Cardiac muscle cell (in vitro differentiated cells and primary cell): ENCODE measurements at regions not wholly inside any gene's neighbourhood (a gene's known extent, or its start where the extent isn't known, plus 50 kb on each side); places are given as distances from the start of the nearest gene placed in this dataset.

Experiments
- DNase-seq, 2 donors: peaks; one replicate each; pipeline versions ENCODE4 v3.0.0 to v3.0.0-alpha.2; 2010 to 2017; ENCODE audit warnings: low read depth in 1 of 2, low spot score in 1 of 2
- H3K27ac ChIP-seq: fragments of 200-600 bp; sonication (generic); 2 replicates; pipeline ENCODE4 v1.5.1; 2016
- H3K27me3 ChIP-seq: fragments of 200-600 bp; sonication (generic); 2 replicates; pipeline ENCODE4 v1.6.0; 2016; ENCODE audit warnings: control low read depth
- H3K36me3 ChIP-seq: fragments of 200-600 bp; sonication (generic); 2 replicates; pipeline ENCODE4 v1.5.1; 2016; ENCODE audit warnings: control low read depth
- H3K4me1 ChIP-seq: fragments of 200-600 bp; sonication (generic); 2 replicates; pipeline ENCODE4 v1.8.1; 2017; ENCODE audit warnings: low read depth, mild to moderate bottlenecking, mixed run types
- H3K4me3 ChIP-seq: fragments of 200-600 bp; sonication (generic); 2 replicates; pipeline ENCODE4 v1.5.1; 2016; ENCODE audit warnings: mild to moderate bottlenecking
- H3K9me3 ChIP-seq: fragments of 200-600 bp; sonication (generic); 2 replicates; pipeline ENCODE4 v1.5.1; 2017; ENCODE audit warnings: low read depth, mild to moderate bottlenecking, control low read depth
- CTCF ChIP-seq: IDR thresholded peaks from 2 replicates; pipeline ENCODE4 v1.5.1; 2012; ENCODE audit warnings: low read depth, mild to moderate bottlenecking, low read length

GRCh38 chr4:44927399-44928380 lies 201.3 kb upstream of the GNPDA2 start:
- peaks cover 21% of the 10 kb centered on the region for H3K4me1 ChIP-seq
- no peaks in the 10 kb centered on the region for H3K27me3 ChIP-seq
- peak overlapping the region; percentile 15 for H3K27ac ChIP-seq
- H3K9me3 ChIP-seq: no peaks in the 10 kb centered on the region
- DNase-seq: peak; percentile 60 to 63
- peak; percentile 48 for TF ChIP-seq CTCF
- no peaks in the 10 kb centered on the region for H3K36me3 ChIP-seq
- H3K4me3 ChIP-seq: no peak overlapping the region

- Histone ChIP-seq H3K9me3 (no peaks in the 10 kb centered on the region), H3K36me3 (no peaks in the 10 kb centered on the region), H3K27ac (peak overlapping the region; percentile 6), H3K27me3 (no peaks in the 10 kb centered on the region), H3K4me1 (peaks cover 4% of the 10 kb centered on the region), H3K4me3 (no peak overlapping the region)
- TF ChIP-seq CTCF: no peak
- DNase-seq: peak in 1 of 2 donors; percentile 50
Observed at GRCh38 chr4:44916411-44916810, 190.1 kb upstream of the GNPDA2 start.

GRCh38 chr4:44914748-44915147 lies 188.4 kb upstream of the GNPDA2 start:
- Histone ChIP-seq H3K4me1 (peaks cover 4% of the 10 kb centered on the region), H3K9me3 (no peaks in the 10 kb centered on the region), H3K27ac (no peak overlapping the region), H3K4me3 (no peak overlapping the region), H3K27me3 (no peaks in the 10 kb centered on the region), H3K36me3 (no peaks in the 10 kb centered on the region)
- DNase-seq: no peak
- TF ChIP-seq CTCF: no peak

DNA sequence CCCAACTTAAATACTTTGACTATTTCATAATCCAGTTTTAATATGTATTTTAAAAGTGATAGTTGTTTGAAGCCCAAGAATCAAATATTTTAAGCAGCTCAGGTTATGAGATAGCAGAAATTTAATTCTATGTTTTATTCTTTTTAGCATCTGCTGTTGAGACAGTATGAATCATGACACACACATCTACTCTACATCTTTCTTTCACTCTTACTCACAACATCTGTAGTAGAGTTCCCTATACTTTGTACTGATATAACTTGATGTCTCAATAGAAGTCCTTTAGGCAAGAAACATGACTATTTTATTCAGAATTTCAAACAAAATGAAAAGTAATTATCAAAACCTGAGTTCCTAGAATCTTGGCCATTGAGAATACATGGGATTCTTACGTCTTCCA lies 187.9 kb upstream of the GNPDA2 start:
- DNase-seq: no peak
- H3K27me3 ChIP-seq: no peaks in the 10 kb centered on the region
- H3K4me3 ChIP-seq: no peak overlapping the region
- no peaks in the 10 kb centered on the region for H3K9me3 ChIP-seq
- no peaks in the 10 kb centered on the region for H3K36me3 ChIP-seq
- no peak for TF ChIP-seq CTCF
- H3K4me1 ChIP-seq: peaks cover 4% of the 10 kb centered on the region
- H3K27ac ChIP-seq: no peak overlapping the region

DNA sequence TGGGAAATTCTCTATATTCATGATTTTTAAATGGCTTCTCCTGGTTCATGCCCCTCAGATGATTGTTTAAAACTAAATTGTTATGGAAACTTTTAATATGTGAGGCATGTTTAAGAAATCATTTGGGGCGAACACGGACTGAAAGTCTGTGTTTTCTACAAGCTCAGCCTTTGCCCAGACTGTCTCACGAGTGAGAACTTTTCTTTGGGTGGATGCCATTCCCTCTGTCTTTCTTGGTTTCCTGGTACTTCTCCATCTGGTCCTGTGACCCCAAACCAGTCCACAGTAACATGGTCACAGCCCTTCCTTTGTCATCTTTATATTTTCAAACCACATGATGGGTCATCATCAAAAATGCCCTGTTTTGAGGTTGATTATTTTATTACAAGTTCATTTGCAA lies 186.6 kb upstream of the GNPDA2 start:
- Histone ChIP-seq H3K4me3 (no peak overlapping the region), H3K9me3 (no peaks in the 10 kb centered on the region), H3K27me3 (no peaks in the 10 kb centered on the region), H3K27ac (no peak overlapping the region), H3K4me1 (no peaks in the 10 kb centered on the region), H3K36me3 (no peaks in the 10 kb centered on the region)
- DNase-seq: no peak
- no peak for TF ChIP-seq CTCF
